A673 (cell line): ENCODE measurements at regions not wholly inside any gene's neighbourhood (a gene's known extent, or its start where the extent isn't known, plus 50 kb on each side); places are given as distances from the start of the nearest gene placed in this dataset.

Source experiments
- BruUV-seq: library from RNA; stranded (reverse); fragments of 400-500 nt; replicated peaks from 2 replicates; lab custom pipeline; 2021; lab: Mats Ljungman, UMichigan
- CTCF ChIA-PET: fragments of 300-600 bp; sonication (Branson Sonifier 250); formaldehyde crosslinking; loops from one replicate; lab custom pipeline; 2022; ENCODE audit warnings: antibody characterized with exemption; lab: Charles Lee
- POLR2A ChIA-PET: fragments of 300-600 bp; sonication (Branson Sonifier 250); formaldehyde crosslinking; loops from one replicate; lab custom pipeline; 2022; ENCODE audit warnings: antibody characterized with exemption; ENCODE audit not compliant: low non-redundant PET; lab: Charles Lee
- DNase-seq: peaks from one replicate; pipeline ENCODE4 v3.0.0-alpha.2; 2015; ENCODE audit warnings: low spot score
- H3K27ac ChIP-seq: fragments of 200-600 bp; sonication (generic); 2 replicates; pipeline ENCODE4 v1.5.1; 2016; ENCODE audit warnings: mixed run types, low read depth, mild to moderate bottlenecking, mixed read lengths, antibody characterized with exemption, low read length; ENCODE audit not compliant: poor library complexity, severe bottlenecking
- H3K27me3 ChIP-seq: fragments of 200-600 bp; sonication (generic); replicated peaks from 2 replicates; pipeline ENCODE4 v1.6.1; 2017; ENCODE audit warnings: mixed run types, low read depth, mild to moderate bottlenecking, mixed read lengths, antibody characterized with exemption, low read length; ENCODE audit not compliant: insufficient read depth, poor library complexity
- H3K36me3 ChIP-seq: fragments of 200-600 bp; sonication (generic); 2 replicates; pipeline ENCODE4 v1.6.1; 2016; ENCODE audit warnings: mixed run types, mild to moderate bottlenecking, mixed read lengths, antibody characterized with exemption, low read length; ENCODE audit not compliant: insufficient read depth, poor library complexity, severe bottlenecking
- H3K4me1 ChIP-seq: fragments of 200-600 bp; sonication (generic); 2 replicates; pipeline ENCODE4 v1.6.1; 2017; ENCODE audit warnings: mixed run types, mild to moderate bottlenecking, mixed read lengths, antibody characterized with exemption, low read length; ENCODE audit not compliant: insufficient read depth, poor library complexity, severe bottlenecking
- H3K4me3 ChIP-seq: fragments of 200-600 bp; sonication (generic); 2 replicates; pipeline ENCODE4 v1.5.1; 2016; ENCODE audit warnings: low read depth, mixed run types, mild to moderate bottlenecking, mixed read lengths, low read length; ENCODE audit not compliant: poor library complexity, severe bottlenecking
- H3K9me3 ChIP-seq: fragments of 200-600 bp; sonication (generic); 2 replicates; pipeline ENCODE4 v1.6.1; 2016; ENCODE audit warnings: mixed run types, low read depth, mild to moderate bottlenecking, mixed read lengths, antibody characterized with exemption, low read length; ENCODE audit not compliant: poor library complexity, severe bottlenecking
- CTCF ChIP-seq: fragments of 300-800, 200-600 bp; sonication (generic); conservative IDR thresholded peaks from 2 replicates; pipeline ENCODE4 v1.5.1; 2017; ENCODE audit warnings: low read depth, mild to moderate bottlenecking, antibody characterized with exemption, low read length, moderate library complexity, mixed read lengths
- EZH2 ChIP-seq: fragments of 200-600 bp; sonication (generic); IDR thresholded peaks from 2 replicates; pipeline ENCODE4 v1.6.1; 2017; ENCODE audit warnings: borderline replicate concordance, low read depth, mild to moderate bottlenecking, mixed read lengths, antibody characterized with exemption, low read length; ENCODE audit not compliant: poor library complexity, severe bottlenecking
- intact Hi-C: fragments of 100-400 bp; cut with micrococcal nuclease; formaldehyde crosslinking; loops from one replicate; pipeline ENCODE4 v1.10.0; 2022; ENCODE audit not compliant: unreplicated experiment

GRCh38 chr1:56321150-56321490 lies 258.2 kb downstream of the PLPP3 start:
- no peaks in the 10 kb centered on the region for H3K36me3 ChIP-seq
- H3K9me3 ChIP-seq = no peaks in the 10 kb centered on the region
- intact Hi-C loops = no loop called here
- ChIA-PET CTCF (no interaction called here), POLR2A (no interaction called here)
- no TSS peak for BruUV-seq
- H3K4me1 ChIP-seq = no peaks in the 10 kb centered on the region
- no peak overlapping the region for H3K27ac ChIP-seq
- TF ChIP-seq CTCF = no peak
- TF ChIP-seq EZH2 = no peak
- H3K4me3 ChIP-seq = no peak overlapping the region
- DNase-seq = no peak
- H3K27me3 ChIP-seq = no peaks in the 10 kb centered on the region

- H3K4me1 ChIP-seq = no peaks in the 10 kb centered on the region
- no peak overlapping the region for H3K27ac ChIP-seq
- H3K9me3 ChIP-seq = no peaks in the 10 kb centered on the region
- no peaks in the 10 kb centered on the region for H3K27me3 ChIP-seq
- no peaks in the 10 kb centered on the region for H3K36me3 ChIP-seq
- no TSS peak for BruUV-seq
- no peak for TF ChIP-seq EZH2
- TF ChIP-seq CTCF = no peak
- POLR2A ChIA-PET = no interaction called here
- intact Hi-C loops = no loop called here
- no peak for DNase-seq
- CTCF ChIA-PET = no interaction called here
- no peak overlapping the region for H3K4me3 ChIP-seq
These were observed 258.8 kb downstream of the PLPP3 start for GRCh38 chr1:56320464-56321149.

GRCh38 chr1:56317722-56318121 lies 261.6 kb downstream of the PLPP3 start:
- H3K36me3 ChIP-seq = no peaks in the 10 kb centered on the region
- TF ChIP-seq EZH2 = no peak
- TF ChIP-seq CTCF = no peak
- no TSS peak for BruUV-seq

More at GRCh38 chr1:56317722-56318121, 261.6 kb downstream of the PLPP3 start:
- ChIA-PET CTCF (no interaction called here), POLR2A (no interaction called here)
- no peak for DNase-seq
- no peaks in the 10 kb centered on the region for H3K9me3 ChIP-seq
- intact Hi-C loops = no loop called here
- no peak overlapping the region for H3K4me3 ChIP-seq
- no peaks in the 10 kb centered on the region for H3K27me3 ChIP-seq
- H3K27ac ChIP-seq = no peak overlapping the region
- H3K4me1 ChIP-seq = no peaks in the 10 kb centered on the region
